ENCODE measurements at regions not wholly inside any gene's neighbourhood (a gene's known extent, or its start where the extent isn't known, plus 50 kb on each side); places are given as distances from the start of the nearest gene placed in this dataset.

- TF ChIP-seq CTCF (IDR thresholded peaks at IDR 0.05) (peak in 2 of 3 experiments; percentile 17 to 43), POLR2A (IDR thresholded peaks at IDR 0.05; ENCODE audit: low read depth) (no peak), POLR2AphosphoS5 (IDR thresholded peaks at IDR 0.05) (no peak), EP300 (IDR thresholded peaks at IDR 0.05) (no peak)
Observed at GRCh38 chr3:148631124-148631903, 66.4 kb upstream of the AGTR1 start.
